K562 (cell line): ENCODE measurements at regions not wholly inside any gene's neighbourhood (a gene's known extent, or its start where the extent isn't known, plus 50 kb on each side); places are given as distances from the start of the nearest gene placed in this dataset.

Experiments used
- CTCF ChIP-seq, 3 experiments: IDR thresholded peaks in 2 of 3; conservative IDR thresholded peaks in 1 of 3; 2 replicates each; pipeline ENCODE4 v1.5.1; 2011 to 2012; ENCODE audit warnings: low read length in 3 of 3, mild to moderate bottlenecking in 3 of 3, control low read depth in 2 of 3, improper control_type of control experiment in 1 of 3, inconsistent platforms in 1 of 3, low read depth in 1 of 3, mixed read lengths in 1 of 3, moderate library complexity in 1 of 3; ENCODE audit not compliant: insufficient read depth in 2 of 3
- ESRRA ChIP-seq: fragments of 450-650 bp; IDR thresholded peaks from 2 replicates; pipeline ENCODE4 v1.6.1; 2014; ENCODE audit warnings: low read depth, mild to moderate bottlenecking, moderate library complexity, borderline replicate concordance

- TF ChIP-seq CTCF (IDR thresholded peaks at IDR 0.05 in 2 of 3, conservative IDR thresholded peaks at IDR 0.05 in 1 of 3; ENCODE audit: insufficient read depth in 2 of 3, low read depth in 1 of 3, low read length in 3 of 3) (no peak), ESRRA (no peak)
Observed at GRCh38 chr1:201769072-201769471, 59.9 kb upstream of the IPO9 start.
